Retinal pigment epithelial cell (primary cell): ENCODE measurements at regions not wholly inside any gene's neighbourhood (a gene's known extent, or its start where the extent isn't known, plus 50 kb on each side); places are given as distances from the start of the nearest gene placed in this dataset.
"Not testable (repeated sequence)": the region's sequence is repeated elsewhere in the genome, so short reads cannot be mapped to it uniquely, and the experiment has no call there.

ENCODE experiments used
- DNase-seq: peaks from one replicate; pipeline ENCODE4 v3.0.0-alpha.2; 2010; ENCODE audit warnings: low read depth
- H3K4me3 ChIP-seq: 2 replicates; pipeline ENCODE4 v1.5.1; 2011; ENCODE audit warnings: mild to moderate bottlenecking, low read length, control low read depth, moderate library complexity
- TF ChIP-seq, protein P1 (sequence below): conservative IDR thresholded peaks from 2 replicates; pipeline ENCODE4 v1.5.1; 2011; ENCODE audit warnings: low read depth, low read length, control low read depth, inconsistent platforms

DNA sequence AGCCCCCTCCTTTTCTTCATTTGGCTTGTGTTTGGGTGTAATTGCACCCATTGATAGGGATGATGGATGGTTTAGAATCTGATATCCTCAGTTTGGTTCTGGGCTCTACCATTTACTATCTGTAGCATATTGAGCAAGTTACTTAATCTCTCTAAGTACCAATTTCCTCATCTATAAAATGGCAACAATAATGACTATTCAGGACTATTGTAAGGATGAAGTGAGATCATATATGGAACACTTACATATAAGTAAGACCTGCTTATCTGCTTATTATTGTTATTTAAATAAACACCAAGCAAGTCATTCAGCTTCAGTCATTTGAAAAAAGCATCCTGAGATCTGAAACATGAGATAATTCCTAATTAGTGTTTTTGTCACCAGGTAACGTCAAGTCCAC is 127.0 kb downstream of the SEC23IP start:
- TF ChIP-seq, protein P1, sequence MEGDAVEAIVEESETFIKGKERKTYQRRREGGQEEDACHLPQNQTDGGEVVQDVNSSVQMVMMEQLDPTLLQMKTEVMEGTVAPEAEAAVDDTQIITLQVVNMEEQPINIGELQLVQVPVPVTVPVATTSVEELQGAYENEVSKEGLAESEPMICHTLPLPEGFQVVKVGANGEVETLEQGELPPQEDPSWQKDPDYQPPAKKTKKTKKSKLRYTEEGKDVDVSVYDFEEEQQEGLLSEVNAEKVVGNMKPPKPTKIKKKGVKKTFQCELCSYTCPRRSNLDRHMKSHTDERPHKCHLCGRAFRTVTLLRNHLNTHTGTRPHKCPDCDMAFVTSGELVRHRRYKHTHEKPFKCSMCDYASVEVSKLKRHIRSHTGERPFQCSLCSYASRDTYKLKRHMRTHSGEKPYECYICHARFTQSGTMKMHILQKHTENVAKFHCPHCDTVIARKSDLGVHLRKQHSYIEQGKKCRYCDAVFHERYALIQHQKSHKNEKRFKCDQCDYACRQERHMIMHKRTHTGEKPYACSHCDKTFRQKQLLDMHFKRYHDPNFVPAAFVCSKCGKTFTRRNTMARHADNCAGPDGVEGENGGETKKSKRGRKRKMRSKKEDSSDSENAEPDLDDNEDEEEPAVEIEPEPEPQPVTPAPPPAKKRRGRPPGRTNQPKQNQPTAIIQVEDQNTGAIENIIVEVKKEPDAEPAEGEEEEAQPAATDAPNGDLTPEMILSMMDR = no peak
- H3K4me3 ChIP-seq = no peak overlapping the region
- no peak for DNase-seq

DNA sequence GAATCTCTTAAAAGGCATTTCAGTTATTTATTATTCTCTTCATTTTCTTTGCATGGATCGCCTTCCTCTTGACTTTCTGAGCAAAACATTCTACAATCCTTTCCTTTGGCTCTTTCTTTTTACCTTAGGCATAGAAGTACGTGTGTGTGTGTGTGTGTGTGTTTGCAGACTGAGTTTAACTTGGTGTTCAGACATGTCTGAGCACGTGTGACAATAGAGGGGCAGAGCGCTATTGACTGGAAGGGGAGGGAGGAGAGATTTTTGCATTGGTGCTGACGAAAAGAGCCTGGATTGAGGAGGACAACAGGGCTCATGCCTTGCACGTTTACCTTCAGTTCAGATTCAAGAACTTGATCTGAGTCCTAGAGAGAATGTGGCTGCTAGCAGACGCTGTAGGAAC is 129.8 kb downstream of the SEC23IP start:
- TF ChIP-seq, protein P1 = no peak
- DNase-seq = no peak
- no peak overlapping the region for H3K4me3 ChIP-seq

DNA sequence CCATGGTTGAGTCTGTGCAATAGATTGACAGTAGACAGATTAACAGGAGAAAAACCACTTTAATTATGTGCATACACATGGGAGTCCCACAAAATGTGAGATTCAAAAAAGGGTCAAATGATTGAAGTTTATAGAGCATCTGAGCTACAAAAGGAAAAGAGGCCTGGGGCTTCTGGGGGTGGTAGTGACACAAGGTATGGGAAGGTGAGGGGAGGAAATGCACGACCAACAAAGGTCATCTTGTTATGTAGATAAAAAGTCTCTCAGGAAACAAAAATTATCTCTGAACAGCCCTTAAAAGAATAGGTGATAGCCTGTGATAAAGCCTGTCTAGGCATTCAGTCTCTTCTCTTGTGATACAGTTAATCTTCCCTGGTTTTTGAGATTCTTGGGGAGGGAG is 141.7 kb downstream of the SEC23IP start:
- TF ChIP-seq, protein P1 = no peak
- no peak overlapping the region for H3K4me3 ChIP-seq
- DNase-seq = no peak

DNA sequence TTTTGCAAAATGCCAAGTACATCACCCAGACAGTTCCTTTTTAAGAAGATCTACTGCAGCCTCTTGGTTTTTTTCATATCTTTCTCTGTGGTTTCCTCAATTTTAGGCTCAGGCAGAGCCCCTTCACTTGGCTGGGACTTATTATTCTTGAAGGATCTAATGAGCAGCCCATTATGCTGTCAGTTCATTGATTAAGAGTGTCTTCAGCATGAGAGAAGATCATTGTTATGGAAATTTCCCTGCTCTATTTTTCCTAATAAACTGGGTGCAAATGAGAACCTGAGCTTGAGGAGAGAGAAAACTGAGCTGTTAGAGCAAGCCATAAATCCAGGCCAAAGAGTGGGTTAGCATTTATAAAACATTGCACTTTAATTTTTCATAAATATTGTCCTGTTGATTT is 146.5 kb downstream of the SEC23IP start:
- no peak overlapping the region for H3K4me3 ChIP-seq
- DNase-seq = no peak
- TF ChIP-seq, protein P1 = no peak

DNA sequence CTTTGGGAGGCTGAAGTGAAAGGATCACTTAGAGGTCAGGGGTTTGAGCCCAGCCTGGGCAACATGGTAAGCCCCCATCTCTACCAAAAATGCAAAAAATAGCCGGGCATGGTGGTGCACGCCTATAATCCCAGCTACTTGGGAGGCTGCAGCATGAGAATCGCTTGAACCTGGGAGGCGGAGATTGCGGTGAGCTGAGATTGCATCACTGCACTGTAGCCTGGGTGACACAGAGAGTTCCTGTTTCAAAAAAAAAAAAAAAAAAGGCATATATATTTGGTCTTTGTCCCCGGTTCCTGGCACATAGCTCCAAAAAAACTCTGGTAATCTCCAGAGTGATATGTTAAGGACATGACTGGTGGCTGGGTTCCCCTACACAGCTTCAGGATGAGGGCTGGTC is 147.3 kb downstream of the SEC23IP start:
- no peak overlapping the region for H3K4me3 ChIP-seq
- DNase-seq = no peak

DNA sequence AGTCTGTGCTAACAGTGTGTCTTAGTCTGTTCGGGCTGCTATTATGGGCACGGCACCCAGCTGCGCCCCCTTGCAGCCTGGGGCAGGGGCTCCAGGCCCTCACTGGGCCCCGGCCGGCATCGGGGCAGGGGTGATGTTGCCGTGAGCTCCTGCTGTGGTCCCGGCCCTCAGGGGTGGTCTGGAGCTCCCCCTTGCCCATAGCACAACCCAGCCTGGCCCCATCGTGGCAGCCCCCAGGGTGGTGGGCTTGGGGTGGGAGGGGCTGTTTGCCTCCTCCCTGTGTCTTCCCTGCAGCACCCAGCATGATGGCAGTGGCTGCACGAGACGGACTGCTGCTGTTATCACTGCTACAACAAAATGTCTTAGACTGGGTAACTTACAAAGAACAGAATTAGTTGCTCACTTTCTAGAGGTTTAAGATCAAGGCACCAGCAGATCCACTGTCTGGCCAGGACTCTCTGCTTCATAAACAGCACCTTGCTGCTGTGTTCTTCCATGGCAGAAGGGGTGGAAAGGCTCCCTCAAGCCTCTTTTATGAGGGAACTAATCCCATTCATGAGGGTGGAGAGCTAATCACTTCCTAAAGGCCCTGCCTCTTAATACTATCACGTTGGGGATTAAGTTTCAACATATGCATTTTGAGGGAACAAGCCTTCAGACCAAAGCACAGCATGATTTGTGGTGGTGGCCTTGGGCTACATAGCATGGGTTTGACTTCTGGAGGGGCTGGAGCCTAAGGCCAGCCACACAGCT is 149.5 kb downstream of the SEC23IP start:
- TF ChIP-seq, protein P1 = no peak
- no peak overlapping the region for H3K4me3 ChIP-seq
- peak; percentile 46 for DNase-seq

More for the DNA sequence above, 147.3 kb downstream of the SEC23IP start:
- TF ChIP-seq, protein P1 = no peak

DNA sequence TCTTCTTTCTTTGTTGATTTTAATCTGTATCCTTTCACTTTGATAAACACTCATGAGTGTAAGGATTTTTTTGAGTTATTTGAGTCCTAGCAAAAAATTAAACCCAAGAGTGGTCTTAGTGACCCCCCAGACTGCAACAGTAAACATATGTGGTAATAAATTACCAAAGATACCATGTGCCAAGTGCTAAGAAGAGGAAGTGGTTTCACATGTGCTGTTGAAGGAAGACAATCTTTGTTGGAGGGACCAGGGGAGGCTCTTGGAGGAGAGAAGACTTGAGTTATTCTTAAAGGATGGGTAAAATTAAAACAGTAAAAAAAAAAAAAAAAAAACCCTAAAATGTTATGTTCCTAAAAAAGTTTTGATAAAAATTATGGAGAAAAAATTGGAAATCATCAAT is 150.2 kb downstream of the SEC23IP start:
- H3K4me3 ChIP-seq = no peak overlapping the region
- TF ChIP-seq, protein P1 = no peak
- DNase-seq = no peak

DNA sequence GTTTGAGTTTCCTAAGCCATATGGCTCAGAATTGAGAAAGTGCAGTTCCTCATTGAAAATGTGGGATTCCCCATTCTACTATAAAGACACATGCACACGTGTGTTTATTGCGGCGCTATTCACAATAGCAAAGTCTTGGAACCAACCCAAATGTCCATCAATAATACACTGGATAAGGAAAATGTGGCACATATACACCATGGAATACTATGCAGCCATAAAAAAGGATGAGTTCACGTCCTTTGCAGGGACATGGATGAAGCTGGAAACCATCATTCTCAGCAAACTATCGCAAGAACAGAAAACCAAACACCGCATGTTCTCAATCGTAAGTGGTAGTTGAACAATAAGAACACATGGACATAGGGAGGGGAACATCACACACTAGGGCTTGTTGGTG is 154.8 kb downstream of the SEC23IP start:
- H3K4me3 ChIP-seq = not testable (repeated sequence)

More for the DNA sequence above, 154.8 kb downstream of the SEC23IP start:
- DNase-seq = not testable (repeated sequence)
